Stimulated activated CD8-positive, alpha-beta memory T cell treated with anti-CD3 and anti-CD28 coated beads, Interleukin-12 subunit alpha, Interleukin-12 subunit beta, amount 100 ng/mL, for 1 hour (primary cell): ENCODE measurements at regions not wholly inside any gene's neighbourhood (a gene's known extent, or its start where the extent isn't known, plus 50 kb on each side); places are given as distances from the start of the nearest gene placed in this dataset.

Experiments
- DNase-seq: peaks from one replicate; pipeline ENCODE4 v3.0.0-alpha.2; 2020; ENCODE audit warnings: low read depth

DNA sequence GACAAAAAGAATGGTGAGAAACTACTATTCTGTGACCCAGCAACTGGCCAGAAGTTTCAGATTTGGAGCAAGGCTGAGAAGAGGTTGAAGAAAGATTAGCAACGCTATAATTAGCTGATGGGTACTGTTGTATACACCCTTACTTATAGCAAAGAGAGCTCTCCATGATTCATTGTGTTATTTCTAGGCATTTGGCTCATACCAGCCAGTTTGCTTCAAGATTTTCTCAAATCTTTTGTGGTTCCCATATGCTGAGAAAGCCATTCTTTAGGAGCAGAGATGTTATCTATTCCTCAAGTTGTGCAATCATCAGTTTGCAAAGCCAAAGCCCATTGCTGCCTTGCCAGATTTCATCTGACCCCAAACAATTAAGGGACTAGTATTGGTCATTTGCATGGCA lies 179.4 kb downstream of the ETS1 start:
- no peak for DNase-seq

DNA sequence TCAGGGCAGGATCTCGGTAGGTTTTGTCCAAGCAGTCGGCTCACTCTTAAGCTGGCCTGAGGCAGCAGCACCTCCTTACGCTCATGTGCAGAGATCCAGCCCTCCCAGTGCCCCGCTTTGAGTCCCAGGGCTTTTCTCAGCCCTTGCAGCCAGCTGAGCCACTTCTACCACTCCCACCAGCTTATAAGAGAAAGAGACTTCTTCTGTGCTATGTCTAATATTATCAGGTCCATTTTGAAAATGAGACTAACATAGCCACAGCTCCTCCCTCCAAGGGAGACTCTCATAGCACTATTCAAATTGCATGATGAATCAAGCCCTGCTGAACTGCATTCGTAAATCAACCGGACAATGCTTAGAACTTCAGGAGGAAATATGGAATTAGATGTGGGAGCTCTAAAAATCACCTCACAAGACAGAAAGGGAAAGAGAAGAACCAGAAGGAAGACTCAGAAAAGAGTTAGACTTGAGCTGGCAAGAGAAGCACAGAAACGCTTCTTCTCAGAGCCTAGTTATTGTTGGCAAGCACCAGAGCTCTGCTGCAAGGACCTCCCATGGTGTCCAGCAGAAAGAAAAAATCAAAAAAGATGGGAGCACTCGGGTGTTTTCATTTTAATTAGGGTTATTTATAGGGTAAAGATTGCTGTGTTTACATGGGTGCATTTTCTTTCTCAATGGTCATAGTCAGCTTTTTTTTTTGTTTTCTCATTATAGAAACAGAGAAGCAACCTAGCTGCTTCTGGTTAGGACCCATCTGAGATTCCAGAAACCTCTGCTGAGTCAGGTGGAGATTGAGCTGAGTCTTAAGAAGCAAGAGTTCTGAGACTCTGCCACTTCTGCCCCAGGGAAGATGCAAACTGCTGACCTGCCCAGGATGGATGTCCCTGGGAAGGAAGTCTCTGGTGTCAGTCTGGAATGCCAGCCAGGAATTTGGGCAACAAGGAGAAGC lies 181.4 kb downstream of the ETS1 start:
- DNase-seq, result no peak

- no peak for DNase-seq
These were observed 182.2 kb downstream of the ETS1 start for GRCh38 chr11:128405112-128405511.

- DNase-seq, result no peak
These were observed 182.9 kb downstream of the ETS1 start for GRCh38 chr11:128404437-128404836.

DNA sequence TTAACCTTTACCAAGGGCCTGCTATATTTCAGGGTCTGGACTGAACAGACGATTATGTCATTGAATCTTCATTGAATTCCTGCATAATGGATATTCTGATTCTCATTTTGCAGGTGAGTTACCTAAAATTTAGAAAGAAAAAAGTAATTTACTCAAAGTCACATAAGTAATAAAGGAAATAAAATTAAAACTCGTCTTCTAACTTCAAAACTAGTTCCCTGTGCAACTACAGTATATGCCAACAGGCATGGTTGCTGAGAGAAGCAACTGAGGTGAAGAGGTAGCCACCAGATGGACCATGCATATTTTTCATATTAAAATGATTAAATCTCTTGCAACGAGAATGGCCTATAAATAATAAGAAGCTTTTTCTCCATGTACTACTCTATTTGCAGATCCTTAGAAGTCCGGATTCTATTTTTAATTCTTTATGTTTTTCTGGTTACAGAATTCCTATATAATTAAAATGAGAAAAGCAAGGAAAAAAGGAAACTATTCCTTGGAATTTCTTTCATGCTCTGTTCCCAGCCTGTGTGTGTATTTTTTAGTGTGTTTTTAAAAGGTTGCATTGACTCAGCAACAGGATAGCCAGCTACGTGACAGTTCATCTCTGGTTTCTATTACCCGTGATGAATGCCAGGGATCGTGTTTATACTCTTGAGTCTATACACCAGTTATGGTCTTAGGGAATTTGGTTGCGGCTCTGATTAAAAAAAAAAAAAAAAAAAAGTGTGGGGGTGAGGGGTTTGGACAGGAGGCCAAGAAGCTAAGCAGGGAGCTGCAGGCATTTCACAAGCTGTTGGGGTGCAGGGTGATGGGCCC lies 186.8 kb downstream of the ETS1 start:
- DNase-seq, result no peak

- DNase-seq, result no peak
These were observed 187.9 kb downstream of the ETS1 start for GRCh38 chr11:128399251-128400121.

DNA sequence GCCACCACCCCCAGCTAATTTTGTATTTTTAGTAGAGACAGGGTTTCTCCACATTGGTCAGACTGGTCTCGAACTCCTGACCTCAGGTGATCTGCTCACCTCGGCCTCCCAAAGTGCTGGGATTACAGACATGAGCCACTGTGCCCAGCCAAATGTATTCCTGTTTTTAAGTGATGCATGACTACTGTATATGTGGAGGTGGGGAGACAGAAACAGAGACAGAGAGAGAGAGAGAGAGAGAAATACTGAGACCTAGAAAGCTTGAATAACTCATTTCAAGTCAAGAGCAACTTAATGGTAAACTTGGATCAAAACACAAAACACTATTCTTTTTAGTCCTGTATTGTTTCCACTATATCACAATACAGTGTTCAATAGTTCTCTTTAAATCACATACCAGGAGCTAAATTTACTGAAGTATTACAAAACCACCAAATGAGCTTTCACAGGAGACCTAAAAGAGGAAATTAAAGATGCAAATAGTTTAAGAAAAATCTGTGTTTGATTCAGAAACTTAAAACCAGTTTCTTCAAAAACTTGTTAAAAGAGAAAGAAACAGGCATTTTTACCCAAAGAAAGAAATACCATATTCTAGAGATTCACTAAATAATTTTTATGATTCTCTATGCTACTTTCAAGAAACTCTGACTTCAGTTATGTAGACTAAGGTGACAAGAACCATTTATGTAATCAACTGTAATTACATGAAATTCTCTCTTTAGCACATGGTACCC lies 188.7 kb downstream of the ETS1 start:
- DNase-seq, result no peak

GRCh38 chr11:128397362-128397761 lies 190.0 kb downstream of the ETS1 start:
- DNase-seq, result no peak

DNA sequence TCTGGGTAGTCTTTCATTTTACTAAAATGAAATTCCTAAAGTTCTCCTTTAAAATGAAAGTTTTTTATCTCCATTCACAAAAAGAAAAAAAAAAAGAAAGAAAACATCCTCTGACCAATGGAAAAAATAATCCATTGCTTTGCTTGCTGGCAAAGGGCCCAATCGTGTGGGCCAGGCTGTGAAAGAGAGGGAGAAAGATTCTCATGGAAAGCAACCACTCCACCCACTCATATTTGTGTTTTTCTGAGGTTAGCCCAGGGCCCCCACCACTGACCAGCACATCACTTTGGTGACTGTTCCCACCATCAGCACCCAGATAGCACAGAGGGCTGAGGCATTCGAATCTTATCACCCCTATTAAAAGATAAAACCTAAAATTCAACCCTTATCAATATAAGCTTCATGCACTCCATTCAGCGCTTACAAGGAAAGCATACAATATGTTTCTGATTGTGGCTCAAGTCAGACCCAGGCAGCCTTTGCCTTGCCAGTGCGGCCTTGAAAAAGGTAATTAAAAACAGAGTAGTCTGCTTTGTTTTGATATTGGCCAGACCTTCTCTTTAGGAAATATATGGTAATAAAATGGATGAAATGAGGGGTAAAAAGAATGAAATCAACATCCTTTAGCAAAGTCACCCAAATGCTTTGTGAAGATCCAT lies 192.8 kb downstream of the ETS1 start:
- DNase-seq, result no peak

DNA sequence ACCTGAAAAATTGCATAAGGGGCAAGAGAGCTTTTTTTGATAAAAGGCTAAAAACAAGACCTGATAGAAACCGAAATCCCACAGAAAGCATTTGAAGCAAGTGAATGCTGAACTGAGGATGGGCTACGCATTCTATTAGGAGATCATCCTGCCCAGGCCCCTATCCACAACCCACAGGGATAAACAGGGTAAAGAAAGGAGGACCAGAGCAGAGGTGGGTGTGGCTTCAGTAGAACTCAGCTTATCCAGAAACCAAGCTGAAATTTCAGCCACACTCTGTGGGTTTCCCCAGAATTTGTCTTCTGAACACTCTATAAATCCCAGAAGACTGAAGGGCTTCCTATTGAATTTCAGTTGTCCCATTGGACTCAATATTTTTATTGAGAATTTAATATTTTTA lies 195.1 kb downstream of the ETS1 start:
- no peak for DNase-seq

- DNase-seq, result no peak
These were observed 195.5 kb downstream of the ETS1 start for GRCh38 chr11:128391811-128392210.

GRCh38 chr11:128390246-128390645 lies 197.1 kb downstream of the ETS1 start:
- no peak for DNase-seq

- no peak for DNase-seq
These were observed 197.8 kb downstream of the ETS1 start for GRCh38 chr11:128389461-128389976.

- no peak for DNase-seq
These were observed 199.0 kb downstream of the ETS1 start for GRCh38 chr11:128388206-128388815.

DNA sequence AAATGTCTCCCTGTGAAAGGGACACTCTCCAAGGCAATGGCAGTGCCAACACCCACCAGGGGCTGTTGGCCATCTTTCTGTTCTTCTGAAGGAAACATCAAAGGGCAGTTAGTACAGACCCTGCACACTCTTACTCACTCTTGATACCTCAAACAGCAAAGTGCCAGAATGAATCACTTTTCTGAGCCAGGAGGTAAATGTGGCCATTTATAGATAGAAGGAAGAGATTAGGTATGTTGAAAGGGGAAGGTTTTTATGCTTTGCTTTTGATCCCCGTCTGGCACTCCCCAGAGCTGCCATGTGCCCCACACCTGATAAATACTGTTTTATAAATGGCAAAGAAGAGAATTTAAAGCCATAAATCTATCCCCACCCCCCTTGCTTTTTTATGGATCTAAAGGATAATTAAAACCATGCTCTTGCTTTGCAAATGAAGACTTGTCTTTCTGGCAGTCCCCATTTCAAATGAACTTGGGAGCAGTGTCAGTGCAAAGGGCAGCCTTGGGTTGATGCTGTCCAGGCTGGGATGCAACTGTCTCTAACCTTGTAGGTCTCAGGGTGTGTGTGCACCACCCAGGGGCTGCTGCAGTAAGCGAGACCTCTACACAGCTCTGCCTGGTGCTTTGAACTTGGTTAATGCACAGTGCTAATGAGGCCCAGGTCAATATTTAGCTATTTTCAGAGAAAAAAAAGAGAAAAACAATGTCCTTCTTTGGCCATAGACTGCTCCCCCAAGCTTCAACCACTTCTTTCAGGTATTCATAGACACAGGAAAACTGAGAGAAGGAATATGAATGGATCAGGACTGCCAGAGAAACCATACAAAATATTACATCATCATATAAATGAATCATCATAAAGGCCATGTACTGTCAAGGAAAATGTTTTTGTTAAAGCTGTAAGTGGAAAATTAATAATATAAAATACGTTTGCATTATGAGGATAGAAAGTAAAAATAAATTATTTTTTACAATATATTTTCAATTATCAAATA lies 207.5 kb downstream of the ETS1 start:
- DNase-seq, result peak; percentile 4

DNA sequence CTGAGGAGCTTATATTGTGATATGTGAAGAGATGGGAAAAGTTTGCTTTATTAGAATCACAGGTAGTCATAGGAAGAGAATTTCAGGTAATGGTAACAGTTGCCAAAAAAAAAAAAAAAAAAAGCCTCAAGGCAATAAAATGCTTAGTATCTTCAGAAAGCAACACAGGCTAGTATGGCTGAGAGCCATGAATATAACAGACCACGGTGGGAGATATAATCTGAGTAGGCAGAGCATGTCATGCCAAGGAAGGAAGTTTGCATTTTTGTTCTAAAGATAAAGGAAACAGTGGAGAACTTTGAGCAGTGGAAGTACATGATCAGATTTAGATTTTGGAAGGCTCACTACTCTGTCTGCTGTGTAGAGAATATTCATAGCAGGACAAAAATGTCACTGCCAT lies 211.4 kb downstream of the ETS1 start:
- DNase-seq, result no peak

DNA sequence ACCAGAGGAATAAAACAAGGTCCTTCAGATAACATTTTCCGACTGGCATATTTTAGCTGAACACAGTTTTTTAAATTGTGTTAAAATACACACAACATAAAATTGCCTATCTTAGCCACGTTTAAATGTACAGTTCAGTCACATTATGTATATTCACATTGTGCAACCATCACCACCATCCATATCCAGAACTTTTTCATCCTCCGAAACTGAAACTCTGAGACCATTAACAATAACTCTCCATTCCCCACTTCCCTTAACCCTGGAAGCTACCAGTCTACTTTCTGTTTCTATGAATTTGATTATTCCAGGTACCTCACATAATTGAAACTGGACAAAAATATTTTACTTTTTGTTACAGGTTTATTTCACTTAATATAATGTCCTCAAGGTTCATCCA lies 213.3 kb downstream of the ETS1 start:
- DNase-seq, result no peak

GRCh38 chr11:128372977-128373376 lies 214.4 kb downstream of the ETS1 start:
- DNase-seq, result no peak

DNA sequence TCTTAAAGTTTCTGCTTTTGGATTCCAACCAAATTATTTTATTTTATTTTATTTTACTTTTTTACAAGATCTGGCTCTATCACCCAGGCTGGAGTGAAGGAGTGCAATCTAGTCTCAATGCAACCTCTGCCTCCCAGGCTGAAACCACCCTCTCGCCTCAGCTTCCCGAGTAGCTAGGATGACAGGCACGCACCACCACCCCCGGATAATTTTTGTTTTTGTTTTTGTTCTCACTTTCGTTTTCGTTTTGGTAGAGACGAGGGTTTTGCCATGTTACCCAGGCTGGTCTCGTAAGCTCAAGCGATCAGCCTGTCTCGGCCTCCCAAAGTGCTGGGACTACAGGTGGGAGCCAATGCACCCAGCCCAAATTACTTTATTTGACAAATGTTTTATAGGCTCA lies 219.8 kb downstream of the ETS1 start:
- no peak for DNase-seq
